Keratinocyte (primary cell): ENCODE measurements at regions not wholly inside any gene's neighbourhood (a gene's known extent, or its start where the extent isn't known, plus 50 kb on each side); places are given as distances from the start of the nearest gene placed in this dataset.

Experiments
- DNase-seq: peaks from one replicate; pipeline ENCODE4 v3.0.0-alpha.2; 2011; ENCODE audit warnings: low read depth, missing footprints, low spot score
- FAIRE-seq: peaks from 2 replicates; lab custom pipeline; 2011; peaks lifted over from hg19 to GRCh38; lab: Jason Lieb, UNC
- H2AFZ ChIP-seq: 2 replicates; pipeline ENCODE4 v1.6.0; 2012; ENCODE audit warnings: low read length, control low read depth, inconsistent platforms; ENCODE audit not compliant: control insufficient read depth
- H3K27ac ChIP-seq: 2 replicates; pipeline ENCODE4 v1.5.1; 2011; ENCODE audit warnings: low read length; ENCODE audit not compliant: control insufficient read depth, insufficient read depth
- H3K27me3 ChIP-seq: 3 replicates; pipeline ENCODE4 v1.6.0; 2011; ENCODE audit warnings: low read length; ENCODE audit not compliant: control insufficient read depth, insufficient read depth; ENCODE audit errors: extremely low read depth
- H3K36me3 ChIP-seq, 2 experiments: 2 replicates in 1 of 2; 3 replicates in 1 of 2; pipeline ENCODE4 v1.5.1; 2011; ENCODE audit warnings: low read length in 2 of 2, mild to moderate bottlenecking in 1 of 2; ENCODE audit not compliant: control insufficient read depth in 2 of 2, insufficient read depth in 2 of 2; ENCODE audit errors: extremely low read depth in 1 of 2
- H3K4me1 ChIP-seq: 3 replicates; pipeline ENCODE4 v1.5.1; 2011; ENCODE audit warnings: low read length; ENCODE audit not compliant: control insufficient read depth, insufficient read depth; ENCODE audit errors: extremely low read depth
- H3K4me2 ChIP-seq: 3 replicates; pipeline ENCODE4 v1.6.0; 2011; ENCODE audit warnings: low read depth, low read length; ENCODE audit not compliant: control insufficient read depth, insufficient read depth; ENCODE audit errors: extremely low read depth
- H3K4me3 ChIP-seq, 3 experiments: fragments of 200-600 bp in 1 of 3; sonication (generic) in 1 of 3; 2 replicates in 2 of 3; 3 replicates in 1 of 3; pipeline ENCODE4 v1.5.1; 2011 to 2016; ENCODE audit warnings: low read length in 3 of 3, mild to moderate bottlenecking in 3 of 3, control low read depth in 2 of 3, inconsistent platforms in 1 of 3, low read depth in 1 of 3, mixed read lengths in 1 of 3, mixed run types in 1 of 3, moderate library complexity in 1 of 3; ENCODE audit not compliant: control insufficient read depth in 2 of 3, insufficient read depth in 2 of 3; ENCODE audit errors: extremely low read depth in 1 of 3
- H3K79me2 ChIP-seq: 2 replicates; pipeline ENCODE4 v1.6.0; 2012; ENCODE audit warnings: low read length; ENCODE audit not compliant: control insufficient read depth, insufficient read depth
- H3K9ac ChIP-seq: 3 replicates; pipeline ENCODE4 v1.6.0; 2011; ENCODE audit warnings: low read length; ENCODE audit not compliant: control insufficient read depth, insufficient read depth; ENCODE audit errors: extremely low read depth
- H3K9me1 ChIP-seq: 3 replicates; pipeline ENCODE4 v1.6.0; 2011; ENCODE audit warnings: low read length; ENCODE audit not compliant: control insufficient read depth, insufficient read depth; ENCODE audit errors: extremely low read depth
- H3K9me3 ChIP-seq: 2 replicates; pipeline ENCODE4 v1.5.1; 2012; ENCODE audit warnings: low read depth, low read length; ENCODE audit not compliant: control insufficient read depth
- H4K20me1 ChIP-seq: 3 replicates; pipeline ENCODE4 v1.6.0; 2011; ENCODE audit warnings: low read length; ENCODE audit not compliant: control insufficient read depth, insufficient read depth; ENCODE audit errors: extremely low read depth
- CTCF ChIP-seq, 3 experiments: IDR thresholded peaks in 1 of 3; conservative IDR thresholded peaks in 1 of 3; optimal IDR thresholded peaks in 1 of 3; 2 replicates in 2 of 3; 3 replicates in 1 of 3; pipeline versions ENCODE3 to v1.5.1; 2011; ENCODE audit warnings: low read length in 3 of 3, mild to moderate bottlenecking in 3 of 3, moderate library complexity in 2 of 3, control low read depth in 1 of 3, inconsistent platforms in 1 of 3; ENCODE audit not compliant: insufficient read depth in 2 of 3; ENCODE audit errors: extremely low read depth in 1 of 3
- EZH2 ChIP-seq: IDR thresholded peaks from one replicate; pipeline ENCODE4 v1.6.1; 2012; ENCODE audit warnings: inconsistent platforms, mild to moderate bottlenecking, low read length, moderate library complexity
- dilution Hi-C: fragments of 300-500 bp; cut with MboI; formaldehyde crosslinking; loops from one replicate; pipeline ENCODE4 v1.7.0; 2020; ENCODE audit warnings: low sequenced_read_pairs; ENCODE audit not compliant: extremely low pct_ligation_motif_present

GRCh38 chr14:61226015-61226654, 55.0 kb downstream of the TMEM30B start:
- no peaks in the 10 kb centered on the region for H4K20me1 ChIP-seq
- H3K27ac ChIP-seq: no peak overlapping the region
- H3K79me2 ChIP-seq: no peaks in the 10 kb centered on the region
- no peak overlapping the region for H3K9ac ChIP-seq
- FAIRE-seq: no peak
- no peak overlapping the region for H2AFZ ChIP-seq
- no peaks in the 10 kb centered on the region for H3K36me3 ChIP-seq
- no peak overlapping the region for H3K4me3 ChIP-seq
- DNase-seq: no peak
- H3K27me3 ChIP-seq: peaks cover 10% of the 10 kb centered on the region
- H3K9me3 ChIP-seq: no peaks in the 10 kb centered on the region
- no peak for TF ChIP-seq EZH2
- TF ChIP-seq CTCF (optimal IDR thresholded peaks at IDR 0.05 in 1 of 3, IDR thresholded peaks at IDR 0.05 in 1 of 3, conservative IDR thresholded peaks at IDR 0.05 in 1 of 3; ENCODE audit: extremely low read depth in 1 of 3, insufficient read depth in 2 of 3, low read length in 3 of 3): no peak
- no peaks in the 10 kb centered on the region for H3K4me1 ChIP-seq
- dilution Hi-C loops: no loop called here
- H3K9me1 ChIP-seq: no peaks in the 10 kb centered on the region
- no peak overlapping the region for H3K4me2 ChIP-seq

- dilution Hi-C loops: no loop called here
- FAIRE-seq (no peak), DNase-seq (no peak)
- no peaks in the 10 kb centered on the region for H3K79me2 ChIP-seq
- no peak overlapping the region for H3K27ac ChIP-seq
- H3K4me1 ChIP-seq: no peaks in the 10 kb centered on the region
- no peak overlapping the region for H3K4me3 ChIP-seq
- H3K9ac ChIP-seq: no peak overlapping the region
- H3K4me2 ChIP-seq: no peak overlapping the region
- no peak for TF ChIP-seq CTCF (optimal IDR thresholded peaks at IDR 0.05 in 1 of 3, IDR thresholded peaks at IDR 0.05 in 1 of 3, conservative IDR thresholded peaks at IDR 0.05 in 1 of 3; ENCODE audit: extremely low read depth in 1 of 3, insufficient read depth in 2 of 3, low read length in 3 of 3)
- no peak for TF ChIP-seq EZH2
- H4K20me1 ChIP-seq: no peaks in the 10 kb centered on the region
- peaks cover 11% of the 10 kb centered on the region for H3K27me3 ChIP-seq
- H3K9me1 ChIP-seq: no peaks in the 10 kb centered on the region
- no peaks in the 10 kb centered on the region for H3K36me3 ChIP-seq
- H2AFZ ChIP-seq: no peak overlapping the region
- H3K9me3 ChIP-seq: no peaks in the 10 kb centered on the region
These were observed 55.8 kb downstream of the TMEM30B start for GRCh38 chr14:61225344-61225743.
